GM19351 (cell line): ENCODE measurements at regions not wholly inside any gene's neighbourhood (a gene's known extent, or its start where the extent isn't known, plus 50 kb on each side); places are given as distances from the start of the nearest gene placed in this dataset.

ENCODE experiments used
- ATAC-seq: cut with Tn5 transposase; IDR thresholded peaks from one replicate; pipeline ENCODE4 v1.9.1; 2021; ENCODE audit warnings: mild to moderate bottlenecking, moderate library complexity; ENCODE audit not compliant: unreplicated experiment

GRCh38 chr1:218670875-218671274 lies 325.7 kb downstream of the TGFB2 start:
- ATAC-seq: no peak

DNA sequence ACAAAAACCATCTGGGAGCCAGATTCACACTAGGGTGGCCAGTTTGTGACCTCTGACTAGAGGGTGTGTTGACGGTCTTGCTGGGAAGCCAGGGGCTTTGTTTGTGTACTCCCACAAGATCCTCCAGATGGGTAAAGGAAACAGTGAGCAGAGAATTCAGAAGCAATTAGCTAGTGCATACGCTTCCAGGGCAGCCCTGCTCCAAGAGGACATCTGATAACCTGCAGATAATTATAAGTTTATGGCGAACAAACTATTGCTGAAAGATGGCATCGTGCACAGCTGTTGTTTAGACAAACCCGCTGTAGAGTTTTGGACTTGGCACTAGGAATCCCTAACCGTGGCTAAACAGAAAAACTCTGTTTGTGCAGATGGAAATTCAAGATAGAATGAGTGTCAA lies 326.4 kb downstream of the TGFB2 start:
- ATAC-seq: no peak

DNA sequence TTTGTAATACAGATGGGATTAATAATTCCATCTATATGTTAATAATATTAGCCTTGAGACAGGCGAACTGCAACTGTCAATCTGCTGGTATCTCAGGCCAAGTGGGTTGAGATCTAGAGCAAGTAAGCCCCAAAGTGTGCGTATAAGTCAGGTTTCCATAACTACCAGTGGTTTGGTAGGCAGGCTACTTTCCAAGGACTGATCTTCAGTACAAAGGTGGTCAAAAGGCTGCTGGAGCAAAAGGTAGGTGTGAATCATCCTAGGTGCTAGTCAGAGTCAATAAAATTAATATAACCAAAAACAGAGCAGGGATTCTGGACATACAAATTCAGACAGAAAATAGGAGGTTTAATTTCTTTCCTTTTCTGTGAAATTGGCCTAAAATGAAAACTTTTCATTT lies 328.0 kb downstream of the TGFB2 start:
- ATAC-seq: no peak

GRCh38 chr1:218674280-218674773 lies 329.2 kb downstream of the TGFB2 start:
- no peak for ATAC-seq

GRCh38 chr1:218677026-218677425 lies 331.9 kb downstream of the TGFB2 start:
- no peak for ATAC-seq

GRCh38 chr1:218679391-218679790 lies 334.3 kb downstream of the TGFB2 start:
- ATAC-seq: no peak

- no peak for ATAC-seq
Measured at GRCh38 chr1:218679988-218680748, 335.0 kb downstream of the TGFB2 start.

GRCh38 chr1:218683242-218683641 lies 338.1 kb downstream of the TGFB2 start:
- no peak for ATAC-seq

DNA sequence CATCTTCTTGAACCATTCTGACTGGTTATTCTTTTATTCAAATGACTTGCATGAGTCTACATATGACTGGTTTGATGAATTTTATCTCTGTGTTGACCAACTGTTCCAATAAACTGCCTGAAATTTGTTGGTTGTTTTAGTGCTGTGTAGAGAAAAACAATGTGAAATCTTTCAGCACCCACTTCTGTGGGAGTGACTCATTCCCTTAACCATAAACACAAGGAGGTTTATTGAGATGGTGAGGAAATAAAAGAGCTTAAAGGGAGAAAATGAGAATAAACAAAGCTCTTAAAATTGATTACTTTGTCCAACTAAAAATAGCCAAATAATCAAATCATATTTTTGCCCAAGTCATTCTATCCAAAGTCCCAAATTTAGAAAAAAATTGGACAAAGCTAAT lies 341.1 kb downstream of the TGFB2 start:
- no peak for ATAC-seq

DNA sequence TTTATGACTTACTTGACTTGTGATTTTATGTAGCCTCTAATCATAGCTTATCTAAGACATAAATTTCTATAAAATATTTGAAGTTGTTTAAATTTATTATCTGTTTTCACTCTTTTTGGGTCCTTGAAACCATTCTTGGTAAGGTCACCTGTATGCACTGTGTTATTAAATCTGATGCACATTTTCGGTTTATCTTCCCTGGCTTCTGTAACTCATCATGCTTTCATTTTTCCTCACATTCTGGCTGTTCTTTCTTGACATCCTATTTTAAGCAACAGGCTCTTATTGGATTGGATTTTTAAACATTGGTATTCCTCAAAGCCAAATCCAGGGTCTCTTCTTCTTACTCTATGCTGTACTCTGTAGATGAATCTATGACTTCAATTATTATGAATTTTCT lies 341.6 kb downstream of the TGFB2 start:
- no peak for ATAC-seq

GRCh38 chr1:218692808-218693207 lies 347.7 kb downstream of the TGFB2 start:
- no peak for ATAC-seq

- no peak for ATAC-seq
Measured at GRCh38 chr1:218693599-218693998, 348.5 kb downstream of the TGFB2 start.

DNA sequence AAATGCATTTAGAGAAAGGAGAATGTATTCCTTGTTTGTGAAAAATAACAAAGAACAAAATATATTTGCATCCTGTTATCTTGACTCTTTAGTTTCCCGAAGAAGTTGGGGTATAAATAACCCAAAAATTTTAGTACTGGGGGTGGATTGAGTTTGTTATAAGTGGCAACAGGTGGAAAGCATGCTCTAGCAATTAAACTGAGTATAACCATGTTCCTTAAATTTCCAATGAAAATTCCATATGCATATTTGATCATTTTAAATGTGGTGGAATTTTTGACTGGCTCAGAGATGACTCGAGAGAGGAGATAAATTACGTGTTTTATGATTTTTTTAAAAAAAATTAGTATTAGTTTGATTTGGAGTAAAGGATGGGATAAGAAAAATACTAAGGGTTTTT lies 348.9 kb downstream of the TGFB2 start:
- ATAC-seq: no peak

- no peak for ATAC-seq
Measured at GRCh38 chr1:218694636-218695035, 349.5 kb downstream of the TGFB2 start.

DNA sequence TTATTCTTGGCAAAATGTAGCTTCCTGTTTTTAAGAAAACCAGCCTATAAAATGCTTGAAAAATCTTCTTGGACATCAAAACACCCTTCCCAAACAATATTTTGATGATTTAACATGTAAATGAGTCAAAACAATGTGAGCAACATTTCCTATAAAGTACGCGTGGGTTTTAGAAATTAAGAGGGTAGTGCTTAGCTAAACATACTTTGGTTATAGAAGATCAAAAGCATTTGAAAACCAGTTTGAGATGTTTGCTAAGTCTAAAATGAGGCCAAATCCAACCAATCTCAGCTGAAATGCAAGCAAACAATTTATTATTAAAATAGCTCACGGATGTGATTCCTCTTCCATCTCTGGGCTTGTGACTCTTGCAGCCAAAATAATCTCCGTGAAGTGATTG lies 350.4 kb downstream of the TGFB2 start:
- no peak for ATAC-seq

- ATAC-seq: no peak
Measured at GRCh38 chr1:218698141-218698540, 353.0 kb downstream of the TGFB2 start.

GRCh38 chr1:218699421-218699820 lies 354.3 kb downstream of the TGFB2 start:
- no peak for ATAC-seq

GRCh38 chr1:218699865-218700264 lies 354.7 kb downstream of the TGFB2 start:
- no peak for ATAC-seq

DNA sequence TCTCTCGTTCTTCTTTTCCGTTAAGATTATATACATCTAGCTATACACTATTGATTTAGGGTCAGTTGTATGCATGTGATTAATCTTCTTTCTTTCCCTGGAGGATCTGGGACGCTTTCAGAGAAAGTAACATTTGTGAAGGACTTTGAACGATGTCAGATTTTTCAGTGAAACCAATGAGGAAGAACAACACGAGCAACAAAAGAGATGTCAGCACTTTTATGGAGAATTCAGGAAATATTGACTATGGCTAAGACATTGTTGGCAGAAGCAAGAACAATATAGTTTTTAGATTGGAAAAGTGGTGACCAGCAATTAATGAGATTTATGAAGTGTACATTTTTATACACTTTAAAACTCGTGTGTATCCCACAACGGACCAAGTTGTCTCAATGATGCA lies 355.5 kb downstream of the TGFB2 start:
- ATAC-seq: no peak

GRCh38 chr1:218701131-218701530 lies 356.0 kb downstream of the TGFB2 start:
- no peak for ATAC-seq

DNA sequence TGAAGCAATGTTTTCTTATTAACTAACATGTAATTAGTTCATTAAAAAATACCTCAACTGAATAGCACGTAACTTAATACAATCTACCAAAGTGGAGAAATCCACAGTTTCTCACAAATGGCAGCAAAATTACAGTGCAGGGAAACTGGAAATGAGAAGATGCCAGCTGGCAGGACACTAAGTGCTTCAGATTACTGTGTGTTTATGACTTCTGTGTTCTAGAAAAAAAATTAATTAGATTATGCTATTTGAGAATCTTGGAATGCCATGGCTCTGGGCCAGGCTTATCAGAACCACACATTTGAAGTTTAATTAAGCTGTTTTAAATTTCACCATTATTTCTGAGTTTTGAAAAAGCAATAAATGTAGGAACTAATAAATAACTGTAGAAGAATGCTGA lies 357.6 kb downstream of the TGFB2 start:
- ATAC-seq: no peak

DNA sequence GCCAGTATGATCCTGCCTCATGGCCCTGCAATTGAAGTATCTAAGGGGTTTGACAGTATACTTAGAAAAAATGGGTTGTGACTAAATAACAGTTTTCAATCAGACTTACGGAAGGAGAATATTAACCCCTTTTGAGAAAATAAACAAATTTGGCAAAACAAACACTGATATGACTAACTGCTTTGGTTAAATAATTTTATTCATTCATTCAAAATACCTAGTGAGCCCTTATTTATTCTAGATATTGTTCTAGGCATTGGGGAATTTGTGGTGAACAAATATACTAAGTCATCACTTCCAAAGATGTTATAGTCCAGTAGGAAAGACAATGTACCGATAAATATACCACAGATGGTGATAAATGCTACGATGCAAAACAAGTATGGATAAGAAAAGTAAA lies 358.7 kb downstream of the TGFB2 start:
- no peak for ATAC-seq

DNA sequence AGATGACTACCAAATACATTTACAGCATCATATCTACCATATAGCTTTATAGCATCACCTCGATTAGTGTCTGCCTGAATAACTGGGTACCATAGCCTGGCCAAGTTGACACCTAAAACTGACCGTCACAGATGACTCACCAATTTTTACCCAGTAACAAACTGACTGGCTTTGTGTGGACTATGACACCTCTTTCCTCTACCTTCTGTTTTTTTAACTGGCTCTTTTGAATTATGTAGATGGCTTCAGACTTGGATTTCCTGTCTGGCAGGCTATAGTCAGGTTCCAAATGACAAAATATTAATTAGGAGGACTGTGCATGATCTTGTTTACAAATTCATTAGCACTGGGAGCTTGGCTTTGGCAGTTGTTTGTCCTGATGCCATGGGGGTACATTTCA lies 360.3 kb downstream of the TGFB2 start:
- no peak for ATAC-seq
